ENCODE measurements at regions not wholly inside any gene's neighbourhood (a gene's known extent, or its start where the extent isn't known, plus 50 kb on each side); places are given as distances from the start of the nearest gene placed in this dataset.

DNA sequence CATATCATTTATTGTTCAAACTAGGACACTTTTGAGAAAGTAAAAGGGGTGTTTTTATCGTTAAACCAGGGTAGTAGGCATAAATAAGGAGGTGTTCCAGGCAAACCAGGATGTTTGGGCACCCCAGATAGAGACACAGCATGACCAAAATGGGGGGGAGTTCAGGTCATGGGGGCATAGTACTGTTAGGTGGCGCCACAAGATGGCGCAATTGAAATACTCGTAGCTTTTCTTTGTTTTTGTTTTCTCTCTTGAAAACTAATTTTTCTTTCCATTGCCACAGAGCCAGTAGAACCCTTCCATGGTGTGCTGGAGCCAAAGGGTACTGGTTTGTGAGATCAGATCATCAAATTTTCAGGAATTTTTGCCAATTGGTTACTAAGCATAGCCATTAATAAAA, 283.4 kb downstream of the BCOR start:
- TF ChIP-seq CTCF (IDR thresholded peaks at IDR 0.05), result peak; percentile 47
- H3K9me3 ChIP-seq (ENCODE audit: control insufficient read depth, insufficient read depth, low read length), result no peaks in the 10 kb centered on the region
- H3K9me3 Mint-ChIP-seq, result no peaks in the 10 kb centered on the region
- 25% methylated on average over 1 of the region's 4 CpGs for WGBS (ENCODE audit: insufficient coverage)
- peaks cover 0 to 5% of the 10 kb centered on the region in 2 donors for H3K4me1 Mint-ChIP-seq
- H3K4me3 Mint-ChIP-seq, result no peak overlapping the region
- H3K27ac Mint-ChIP-seq, result peak overlapping the region in 1 of 2 donors; percentile 54
- ATAC-seq, result peak; percentile 48 to 80 (median 76)
- H3K36me3 Mint-ChIP-seq, result no peaks in the 10 kb centered on the region
- H3K36me3 ChIP-seq (ENCODE audit: control insufficient read depth, insufficient read depth, low read length), result no peaks in the 10 kb centered on the region
- DNase-seq, result peak; percentile 25 to 78
- no peaks in the 10 kb centered on the region for H3K27me3 ChIP-seq (ENCODE audit: control insufficient read depth, insufficient read depth, low read length)
- peaks cover 8 to 28% of the 10 kb centered on the region in 2 donors for H3K27me3 Mint-ChIP-seq (ENCODE audit: low read depth in 2 of 2)
- no peak overlapping the region for H3K27ac ChIP-seq (ENCODE audit: low read length)
- no peak overlapping the region for H3K4me3 ChIP-seq (ENCODE audit: low read length)
- peaks cover 4% of the 10 kb centered on the region for H3K4me1 ChIP-seq (ENCODE audit: control insufficient read depth, insufficient read depth, low read length)
- intact Hi-C loops (cut with micrococcal nuclease), result loop anchor here (2.0 to 10.0 kb wide), 5 partner anchors 40 to 650 kb away; no protein-coding TSS in a partner anchor

- Histone ChIP-seq H3K27ac (ENCODE audit: low read length) (no peak overlapping the region), H3K27me3 (ENCODE audit: control insufficient read depth, insufficient read depth, low read length) (peaks cover 8% of the 10 kb centered on the region), H3K36me3 (ENCODE audit: control insufficient read depth, insufficient read depth, low read length) (no peaks in the 10 kb centered on the region), H3K9me3 (ENCODE audit: control insufficient read depth, insufficient read depth, low read length) (no peaks in the 10 kb centered on the region), H3K4me1 (ENCODE audit: control insufficient read depth, insufficient read depth, low read length) (peaks cover 4% of the 10 kb centered on the region), H3K4me3 (ENCODE audit: low read length) (no peak overlapping the region)
- Mint-ChIP-seq H3K27ac (no peak overlapping the region), H3K9me3 (no peaks in the 10 kb centered on the region), H3K4me1 (peaks cover 0 to 5% of the 10 kb centered on the region in 2 donors), H3K36me3 (no peaks in the 10 kb centered on the region), H3K4me3 (no peak overlapping the region), H3K27me3 (ENCODE audit: low read depth in 2 of 2) (peaks cover 14 to 29% of the 10 kb centered on the region in 2 donors)
- ATAC-seq, result no peak
- TF ChIP-seq CTCF (IDR thresholded peaks at IDR 0.05), result no peak
- DNase-seq, result no peak
- intact Hi-C loops (cut with micrococcal nuclease), result loop anchor here (2.0 to 10.0 kb wide), 3 partner anchors 39 to 649 kb away; no protein-coding TSS in a partner anchor
- 70% methylated on average over 1 of the region's 1 CpG for WGBS (ENCODE audit: insufficient coverage)
Observed at GRCh38 chrX:39815631-39816030, 282.1 kb downstream of the BCOR start.

GRCh38 chrX:39816871-39817731, 280.7 kb downstream of the BCOR start:
- WGBS (ENCODE audit: insufficient coverage), result 90% methylated on average over 10 of the region's 16 CpGs
- peaks cover 0 to 5% of the 10 kb centered on the region in 2 donors for H3K4me1 Mint-ChIP-seq
- no peak overlapping the region for H3K27ac ChIP-seq (ENCODE audit: low read length)
- intact Hi-C loops (cut with micrococcal nuclease), result loop anchor here (10.0 kb wide), 2 partner anchors 268 to 648 kb away; no protein-coding TSS in a partner anchor
- H3K9me3 ChIP-seq (ENCODE audit: control insufficient read depth, insufficient read depth, low read length), result no peaks in the 10 kb centered on the region
- H3K4me3 Mint-ChIP-seq, result no peak overlapping the region
- no peaks in the 10 kb centered on the region for H3K36me3 Mint-ChIP-seq
- H3K27me3 Mint-ChIP-seq (ENCODE audit: low read depth in 2 of 2), result peaks cover 16 to 27% of the 10 kb centered on the region in 2 donors
- H3K27ac Mint-ChIP-seq, result no peak overlapping the region
- no peak overlapping the region for H3K4me3 ChIP-seq (ENCODE audit: low read length)
- peak in 1 of 2 donors; percentile 8 for DNase-seq
- H3K36me3 ChIP-seq (ENCODE audit: control insufficient read depth, insufficient read depth, low read length), result no peaks in the 10 kb centered on the region
- TF ChIP-seq CTCF (IDR thresholded peaks at IDR 0.05), result no peak
- H3K27me3 ChIP-seq (ENCODE audit: control insufficient read depth, insufficient read depth, low read length), result peaks cover 8% of the 10 kb centered on the region
- H3K9me3 Mint-ChIP-seq, result no peaks in the 10 kb centered on the region
- H3K4me1 ChIP-seq (ENCODE audit: control insufficient read depth, insufficient read depth, low read length), result peaks cover 10% of the 10 kb centered on the region
- ATAC-seq, result no peak

Data from natural killer cell (primary cell).